AG10803 (cell line): ENCODE measurements at regions not wholly inside any gene's neighbourhood (a gene's known extent, or its start where the extent isn't known, plus 50 kb on each side); places are given as distances from the start of the nearest gene placed in this dataset.
"Not testable (repeated sequence)": the region's sequence is repeated elsewhere in the genome, so short reads cannot be mapped to it uniquely, and the experiment has no call there.

Experiments
- DNase-seq: peaks from one replicate; pipeline ENCODE4 v3.0.0; 2010; ENCODE audit warnings: low read depth
- H3K4me3 ChIP-seq: 2 replicates; pipeline ENCODE4 v1.5.1; 2011; ENCODE audit warnings: mild to moderate bottlenecking, low read length, control low read depth
- CTCF ChIP-seq: conservative IDR thresholded peaks from 2 replicates; pipeline ENCODE4 v1.5.1; 2011; ENCODE audit warnings: mild to moderate bottlenecking, low read length, control low read depth, inconsistent platforms

DNA sequence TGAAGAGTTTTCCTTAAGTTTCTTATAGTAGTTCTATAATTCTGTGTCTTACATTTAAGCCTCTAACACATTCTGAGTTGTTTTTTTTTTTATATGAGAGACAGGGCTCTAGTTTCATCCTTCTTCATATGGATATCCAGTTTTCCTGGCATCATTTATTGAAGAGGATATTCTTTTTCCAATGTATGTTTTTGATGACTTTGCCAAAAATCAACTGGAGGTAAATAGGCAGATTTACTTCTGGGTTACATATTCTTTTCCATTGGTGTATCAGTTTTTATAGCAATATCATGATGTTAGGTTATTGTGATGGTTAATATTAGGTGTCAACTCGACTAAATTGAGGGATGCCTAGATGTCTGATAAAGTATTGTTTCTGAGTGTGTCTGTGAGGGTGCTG lies 650.7 kb upstream of the GRID2 start:
- TF ChIP-seq CTCF = no peak
- no peak for DNase-seq
- H3K4me3 ChIP-seq = no peak overlapping the region

GRCh38 chr4:91681091-91681490 lies 622.7 kb upstream of the GRID2 start:
- no peak for DNase-seq
- H3K4me3 ChIP-seq = no peak overlapping the region
- no peak for TF ChIP-seq CTCF

DNA sequence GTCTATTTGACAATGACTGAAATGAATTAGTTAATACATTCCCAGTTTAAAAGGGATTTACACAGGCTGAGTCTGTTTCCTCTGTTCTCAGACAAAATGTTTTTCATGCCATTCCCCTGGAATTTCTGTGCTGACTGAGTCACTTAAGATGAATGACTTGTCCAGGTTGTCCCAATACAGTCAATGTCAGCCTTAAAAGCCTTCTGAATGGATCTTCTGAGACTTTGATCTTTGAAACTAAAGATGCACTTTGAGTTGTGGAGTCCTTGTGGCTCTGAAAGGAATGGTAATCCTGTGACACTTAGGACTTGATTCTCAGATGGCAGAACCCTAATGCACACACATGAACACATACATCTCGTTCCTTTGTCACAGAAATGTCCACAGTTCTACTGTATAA lies 622.2 kb upstream of the GRID2 start:
- TF ChIP-seq CTCF = no peak
- no peak for DNase-seq
- no peak overlapping the region for H3K4me3 ChIP-seq

GRCh38 chr4:91684955-91685354 lies 618.8 kb upstream of the GRID2 start:
- no peak for TF ChIP-seq CTCF
- DNase-seq = no peak
- no peak overlapping the region for H3K4me3 ChIP-seq

DNA sequence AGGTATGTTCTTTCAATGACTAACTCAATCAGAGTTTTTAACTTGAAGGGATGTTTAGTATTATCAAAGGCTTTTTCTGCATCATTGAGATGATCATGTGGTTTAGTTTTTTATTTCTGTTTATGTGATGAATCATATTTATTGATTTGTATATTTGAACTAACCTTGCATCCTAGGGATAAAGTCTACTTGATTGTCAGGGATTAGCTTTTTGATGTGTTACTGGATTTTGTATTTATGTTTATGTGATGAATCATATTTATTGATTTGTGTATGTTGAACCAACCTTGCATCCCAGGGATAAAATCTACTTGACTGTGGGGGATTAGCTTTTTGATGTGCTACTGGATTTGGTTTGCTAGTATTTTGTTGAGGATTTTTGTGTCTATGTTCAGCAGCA lies 615.4 kb upstream of the GRID2 start:
- DNase-seq = no peak
- TF ChIP-seq CTCF = no peak
- H3K4me3 ChIP-seq = no peak overlapping the region

GRCh38 chr4:91699691-91700090 lies 604.1 kb upstream of the GRID2 start:
- H3K4me3 ChIP-seq, DNase-seq: not testable (repeated sequence)

- no peak for DNase-seq
- no peak for TF ChIP-seq CTCF
- H3K4me3 ChIP-seq = no peak overlapping the region
Measured at GRCh38 chr4:91729851-91730250, 573.9 kb upstream of the GRID2 start.

DNA sequence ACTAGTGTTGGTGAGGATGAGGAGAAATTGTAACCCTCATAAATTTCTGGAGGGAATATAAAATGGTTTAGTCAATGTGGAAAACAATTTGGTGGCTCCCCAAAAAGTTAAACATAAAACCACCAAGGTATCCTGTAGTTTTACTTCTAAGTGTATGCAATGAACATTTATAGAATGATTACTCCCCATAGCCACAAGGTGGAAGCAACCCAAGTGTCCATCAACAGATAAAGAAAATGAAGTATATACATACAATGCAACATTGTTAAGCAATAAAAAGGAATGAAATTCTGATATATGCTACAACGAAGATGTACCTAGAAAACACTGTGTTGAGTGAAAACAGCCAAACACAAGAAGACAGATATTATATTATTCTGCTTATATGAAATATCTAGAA lies 569.1 kb upstream of the GRID2 start:
- DNase-seq = no peak
- H3K4me3 ChIP-seq = no peak overlapping the region
- no peak for TF ChIP-seq CTCF

GRCh38 chr4:91738831-91739230 lies 564.9 kb upstream of the GRID2 start:
- not testable (repeated sequence) for DNase-seq, H3K4me3 ChIP-seq
